Body of pancreas (tissue), 4 donors: ENCODE measurements at regions not wholly inside any gene's neighbourhood (a gene's known extent, or its start where the extent isn't known, plus 50 kb on each side); places are given as distances from the start of the nearest gene placed in this dataset.

ENCODE experiments used
- CTCF ChIP-seq, 7 experiments: fragments of 450-650 bp in 4 of 7; fragments of 200-600 bp in 3 of 7; sonication (generic) in 3 of 7; IDR thresholded peaks; one replicate each; pipeline ENCODE4 v1.5.1; 2016 to 2019; ENCODE audit warnings: antibody characterized with exemption in 7 of 7
- POLR2A ChIP-seq, 3 donors: fragments of 450-650 bp; IDR thresholded peaks; one replicate each; pipeline ENCODE4 v1.6.1; 2016; ENCODE audit warnings: antibody characterized with exemption in 3 of 3, mild to moderate bottlenecking in 2 of 3

- TF ChIP-seq CTCF (IDR thresholded peaks at IDR 0.05) (no peak), POLR2A (IDR thresholded peaks at IDR 0.05) (no peak)
Measured at GRCh38 chr3:187944390-187945179, 199.3 kb upstream of the BCL6 start.
